Uterus (tissue), 2 donors: ENCODE measurements at regions not wholly inside any gene's neighbourhood (a gene's known extent, or its start where the extent isn't known, plus 50 kb on each side); places are given as distances from the start of the nearest gene placed in this dataset.

Experiments
- POLR2A ChIP-seq, 2 donors: fragments of 450-650 bp; IDR thresholded peaks; one replicate each; pipeline ENCODE4 v1.6.1; 2016; ENCODE audit warnings: antibody characterized with exemption in 2 of 2, mild to moderate bottlenecking in 1 of 2, moderate library complexity in 1 of 2
- TF ChIP-seq, protein P1 (sequence below), 4 experiments: fragments of 200-600 bp in 2 of 4; fragments of 450-650 bp in 2 of 4; sonication (generic) in 2 of 4; IDR thresholded peaks; one replicate each; pipeline ENCODE4 v1.5.1; 2016 to 2019; ENCODE audit warnings: antibody characterized with exemption in 4 of 4, mild to moderate bottlenecking in 2 of 4, moderate library complexity in 1 of 4

DNA sequence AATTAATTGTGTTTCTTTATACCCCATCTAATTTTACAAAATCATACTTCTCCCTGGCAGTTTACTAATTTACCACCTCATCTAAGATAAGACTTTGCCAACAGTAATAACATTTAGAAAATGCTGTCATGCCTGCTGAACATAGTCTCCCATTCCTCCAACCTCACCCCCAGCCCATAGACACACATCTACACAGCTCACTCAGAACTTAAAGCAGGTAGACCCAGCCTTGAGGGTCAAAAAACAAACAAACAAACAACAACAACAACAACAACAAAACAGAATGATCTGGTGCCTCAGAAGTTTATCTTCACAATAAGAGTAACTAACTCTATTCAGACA lies 94.0 kb downstream of the ZC3H11B start:
- TF ChIP-seq, protein P1, sequence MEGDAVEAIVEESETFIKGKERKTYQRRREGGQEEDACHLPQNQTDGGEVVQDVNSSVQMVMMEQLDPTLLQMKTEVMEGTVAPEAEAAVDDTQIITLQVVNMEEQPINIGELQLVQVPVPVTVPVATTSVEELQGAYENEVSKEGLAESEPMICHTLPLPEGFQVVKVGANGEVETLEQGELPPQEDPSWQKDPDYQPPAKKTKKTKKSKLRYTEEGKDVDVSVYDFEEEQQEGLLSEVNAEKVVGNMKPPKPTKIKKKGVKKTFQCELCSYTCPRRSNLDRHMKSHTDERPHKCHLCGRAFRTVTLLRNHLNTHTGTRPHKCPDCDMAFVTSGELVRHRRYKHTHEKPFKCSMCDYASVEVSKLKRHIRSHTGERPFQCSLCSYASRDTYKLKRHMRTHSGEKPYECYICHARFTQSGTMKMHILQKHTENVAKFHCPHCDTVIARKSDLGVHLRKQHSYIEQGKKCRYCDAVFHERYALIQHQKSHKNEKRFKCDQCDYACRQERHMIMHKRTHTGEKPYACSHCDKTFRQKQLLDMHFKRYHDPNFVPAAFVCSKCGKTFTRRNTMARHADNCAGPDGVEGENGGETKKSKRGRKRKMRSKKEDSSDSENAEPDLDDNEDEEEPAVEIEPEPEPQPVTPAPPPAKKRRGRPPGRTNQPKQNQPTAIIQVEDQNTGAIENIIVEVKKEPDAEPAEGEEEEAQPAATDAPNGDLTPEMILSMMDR (IDR thresholded peaks at IDR 0.05): no peak
- no peak for TF ChIP-seq POLR2A (IDR thresholded peaks at IDR 0.05)
